Heart left ventricle (tissue), 13 donors: ENCODE measurements at regions not wholly inside any gene's neighbourhood (a gene's known extent, or its start where the extent isn't known, plus 50 kb on each side); places are given as distances from the start of the nearest gene placed in this dataset.

Experiments used
- CTCF ChIP-seq, 12 donors: fragments of 200-600 bp; sonication (generic) in 4 of 12; IDR thresholded peaks; one replicate each; pipeline versions ENCODE4 v1.5.0 to v1.8.0; 2018 to 2022; ENCODE audit warnings: antibody characterized with exemption in 12 of 12, mild to moderate bottlenecking in 5 of 12
- POLR2A ChIP-seq, 2 donors: fragments of 450-650 bp; IDR thresholded peaks; one replicate each; pipeline ENCODE4 v1.6.1; 2017; ENCODE audit warnings: antibody characterized with exemption in 2 of 2, mild to moderate bottlenecking in 2 of 2, moderate library complexity in 2 of 2
- donor health status: ischemic (EF 13 %, LVEDD 7.1; RV severe dilation, severe dysfunction).
- donor health status: DM: no; HTN: yes; CAD: no.
- donor health status: DM: no; HTN: no; CAD: no.
- donor health status: ischemic (EF 25% LVEDD 6.9; RV normal size, moderate dysfunction).
- donor health status: ischemic (EF 25% LVEDD 5.7; RV mildly dilated, moderate dysfunction).
- donor health status: ischemic (EF 35%, LVEDD 5.7; RV mildly dilated, moderate dysfunction).
- donor health status: nonischemic (EF 11% LVEDD 7.7; RV severe dilation, severe dysfunction).
- donor health status: DM: yes; HTN: yes; CAD: no.
- donor health status: PGD.
- donor health status: ischemic (EF 29% LVEDD 5.4; RV normal size, mild dysfunction).
- donor health status: nonischemic (EF 23%, LVEDD 6.1; RV moderate dilation, normal function).

- TF ChIP-seq CTCF (IDR thresholded peaks at IDR 0.05) (no peak), POLR2A (IDR thresholded peaks at IDR 0.05) (no peak)
These were observed 169.7 kb upstream of the GALNT15 start for GRCh38 chr3:16004812-16005211.
